NCI-H2029 treated with DMSO at 0.1 percent for 48 hours (cell line): ENCODE measurements at regions not wholly inside any gene's neighbourhood (a gene's known extent, or its start where the extent isn't known, plus 50 kb on each side); places are given as distances from the start of the nearest gene placed in this dataset.

Experiments
- DNase-seq: peaks from one replicate; lab custom pipeline; 2025; lab: John Stamatoyannopoulos, UW

GRCh38 chr9:130781569-130781968, 53.5 kb upstream of the ABL1 start:
- no peak for DNase-seq

GRCh38 chr9:130782886-130783530, 52.0 kb upstream of the ABL1 start:
- no peak for DNase-seq

- DNase-seq = no peak
Measured at GRCh38 chr9:130785053-130785452, 50.0 kb upstream of the ABL1 start.
